ENCODE measurements at regions not wholly inside any gene's neighbourhood (a gene's known extent, or its start where the extent isn't known, plus 50 kb on each side); places are given as distances from the start of the nearest gene placed in this dataset.

DNA sequence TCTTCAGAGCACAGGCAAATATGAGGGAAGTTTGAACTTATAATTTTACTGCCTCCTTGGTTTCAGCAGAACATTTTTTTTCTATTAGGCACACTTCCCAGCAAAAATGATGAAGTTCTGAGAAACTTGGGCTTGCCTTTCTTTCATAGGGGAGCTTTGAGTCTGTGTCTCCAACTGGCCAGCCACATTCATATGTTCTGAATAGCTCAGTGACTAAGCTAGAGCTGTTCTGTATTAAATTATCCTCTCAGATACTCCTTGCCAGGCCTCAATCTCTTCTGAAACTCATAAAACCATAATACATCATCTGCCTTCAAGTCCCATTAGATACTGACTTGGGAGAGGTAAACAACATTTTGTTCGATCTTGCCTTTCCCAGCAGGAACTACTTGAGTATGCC, 476.5 kb downstream of the GPAM start:
- TF ChIP-seq POLR2A (IDR thresholded peaks at IDR 0.05; ENCODE audit: control extremely low read depth in 1 of 2, low read depth in 2 of 2, low read length in 2 of 2) (no peak), KDM4A (IDR thresholded peaks at IDR 0.05; ENCODE audit: low read depth, low read length, severe bottlenecking) (no peak)

All from H1 (cell line).